SK-N-SH (cell line): ENCODE measurements at regions not wholly inside any gene's neighbourhood (a gene's known extent, or its start where the extent isn't known, plus 50 kb on each side); places are given as distances from the start of the nearest gene placed in this dataset.

Experiments used
- CTCF ChIA-PET: fragments of 300-600, 350-600 bp; formaldehyde crosslinking; extraction: SDS; loops from one replicate; lab custom pipeline; 2021; lab: Yijun Ruan, JAX
- POLR2A ChIA-PET: fragments of 350-600 bp; sonication (Branson Sonifier 250); formaldehyde crosslinking; extraction: SDS; loops from one replicate; lab custom pipeline; 2020; ENCODE audit warnings: antibody characterized with exemption, inconsistent platforms; lab: Yijun Ruan, JAX
- DNase-seq: peaks from one replicate; pipeline ENCODE4 v3.0.0; 2012
- H2AFZ ChIP-seq: fragments of 200-600 bp; sonication (generic); 2 replicates; pipeline ENCODE4 v1.8.1; 2016; ENCODE audit warnings: antibody characterized with exemption, mild to moderate bottlenecking, low read depth
- H3F3A ChIP-seq: fragments of 200-600 bp; sonication (generic); replicated peaks from 2 replicates; pipeline ENCODE3; 2016; ENCODE audit warnings: antibody characterized with exemption, mild to moderate bottlenecking; ENCODE audit not compliant: insufficient read depth
- H3K27ac ChIP-seq, 2 experiments: fragments of 200-500 bp in 1 of 2; fragments of 200-600 bp in 1 of 2; sonication (Bioruptor generic) in 1 of 2; sonication (generic), shearing (Covaris generic) in 1 of 2; 2 replicates each; pipeline versions ENCODE4 v1.5.1 to v1.6.1; 2014 to 2016; ENCODE audit warnings: low read depth in 2 of 2, inconsistent platforms in 1 of 2, low read length in 1 of 2, mild to moderate bottlenecking in 1 of 2, mixed read lengths in 1 of 2
- H3K27me3 ChIP-seq: fragments of 200-600 bp; sonication (generic), shearing (Covaris generic); 2 replicates; pipeline ENCODE4 v1.6.1; 2016; ENCODE audit warnings: mixed run types; ENCODE audit not compliant: insufficient read depth
- H3K36me3 ChIP-seq, 2 experiments: fragments of 200-500 bp in 1 of 2; fragments of 200-600 bp in 1 of 2; sonication (Bioruptor generic) in 1 of 2; sonication (generic) in 1 of 2; replicated peaks in 1 of 2; 2 replicates each; pipeline versions ENCODE3 to v1.5.1; 2014 to 2016; ENCODE audit warnings: low read length in 1 of 2, mild to moderate bottlenecking in 1 of 2; ENCODE audit not compliant: insufficient read depth in 2 of 2, control insufficient read depth in 1 of 2
- H3K4me1 ChIP-seq, 2 experiments: fragments of 200-500 bp in 1 of 2; fragments of 200-600 bp in 1 of 2; sonication (Bioruptor generic) in 1 of 2; sonication (generic), shearing (Covaris generic) in 1 of 2; 2 replicates each; pipeline versions ENCODE4 v1.5.1 to v1.6.1; 2014 to 2016; ENCODE audit warnings: low read depth in 1 of 2, low read length in 1 of 2, mixed run types in 1 of 2; ENCODE audit not compliant: insufficient read depth in 2 of 2, control insufficient read depth in 1 of 2
- H3K4me2 ChIP-seq: fragments of 200-600 bp; sonication (generic), shearing (Covaris generic); 2 replicates; pipeline ENCODE4 v1.6.1; 2017; ENCODE audit warnings: mixed run types
- H3K4me3 ChIP-seq, 2 experiments: fragments of 200-500 bp in 1 of 2; fragments of 200-600 bp in 1 of 2; sonication (Bioruptor generic) in 1 of 2; sonication (generic), shearing (Covaris generic) in 1 of 2; 2 replicates each; pipeline versions ENCODE4 v1.5.1 to v1.8.1; 2014 to 2016; ENCODE audit warnings: low read depth in 2 of 2, inconsistent platforms in 1 of 2, low read length in 1 of 2, mild to moderate bottlenecking in 1 of 2, mixed read lengths in 1 of 2, moderate library complexity in 1 of 2
- H3K79me2 ChIP-seq: fragments of 200-600 bp; sonication (generic); 2 replicates; pipeline ENCODE4 v1.8.1; 2017; ENCODE audit warnings: mild to moderate bottlenecking; ENCODE audit not compliant: insufficient read depth
- H3K9ac ChIP-seq: fragments of 200-600 bp; sonication (generic); 2 replicates; pipeline ENCODE4 v1.6.1; 2017; ENCODE audit warnings: mixed run types
- H3K9me2 ChIP-seq: fragments of 200-600 bp; sonication (generic); 2 replicates; pipeline ENCODE4 v1.6.1; 2017; ENCODE audit warnings: mixed run types
- H3K9me3 ChIP-seq: fragments of 200-600 bp; sonication (generic); 2 replicates; pipeline ENCODE4 v1.6.1; 2017; ENCODE audit warnings: mixed run types, mild to moderate bottlenecking, moderate library complexity
- H4K20me1 ChIP-seq: fragments of 200-600 bp; sonication (generic); 2 replicates; pipeline ENCODE4 v1.6.1; 2017; ENCODE audit warnings: mild to moderate bottlenecking, mixed run types; ENCODE audit not compliant: insufficient read depth
- CTCF ChIP-seq: fragments of 200-600 bp; sonication (generic); IDR thresholded peaks from 2 replicates; pipeline ENCODE4 v1.6.1; 2017; ENCODE audit warnings: antibody characterized with exemption, mild to moderate bottlenecking, moderate library complexity
- ELF1 ChIP-seq: IDR thresholded peaks from 2 replicates; pipeline ENCODE4 v1.4.0; 2012
- EP300 ChIP-seq, 2 experiments: IDR thresholded peaks; 2 replicates each; pipeline versions ENCODE4 v1.4.0 to v1.6.1; 2012; ENCODE audit warnings: borderline replicate concordance in 1 of 2, low read depth in 1 of 2, low read length in 1 of 2
- FOXJ3 ChIP-seq: sonication (generic); formaldehyde crosslinking; IDR thresholded peaks from 2 replicates; pipeline ENCODE4 v1.5.1; 2020; ENCODE audit warnings: mild to moderate bottlenecking, missing genetic modification reagents
- FOXM1 ChIP-seq: IDR thresholded peaks from 2 replicates; pipeline ENCODE4 v1.4.0; 2012; ENCODE audit warnings: low read depth, mild to moderate bottlenecking
- GABPA ChIP-seq: IDR thresholded peaks from 2 replicates; pipeline ENCODE4 v1.4.0; 2012; ENCODE audit warnings: low read depth, mild to moderate bottlenecking
- IRF3 ChIP-seq: fragments of 150-350 bp; IDR thresholded peaks from 2 replicates; pipeline ENCODE4 v1.6.1; 2016; ENCODE audit warnings: mild to moderate bottlenecking, low read depth, low read length
- JUND ChIP-seq: IDR thresholded peaks from 2 replicates; pipeline ENCODE4 v1.4.0; 2012
- MEF2A ChIP-seq: IDR thresholded peaks from 2 replicates; pipeline ENCODE4 v1.4.0; 2012; ENCODE audit warnings: low read depth, borderline replicate concordance
- MXI1 ChIP-seq: IDR thresholded peaks from 2 replicates; pipeline ENCODE4 v1.6.1; 2012; ENCODE audit warnings: mild to moderate bottlenecking, low read depth, low read length, improper control_type of control experiment
- NFIC ChIP-seq: IDR thresholded peaks from 2 replicates; pipeline ENCODE4 v1.4.0; 2012; ENCODE audit warnings: borderline replicate concordance
- NRF1 ChIP-seq: IDR thresholded peaks from 2 replicates; pipeline ENCODE4 v1.6.1; 2012; ENCODE audit warnings: low read depth, mild to moderate bottlenecking, low read length
- POLR2AphosphoS5 ChIP-seq: IDR thresholded peaks from 2 replicates; pipeline ENCODE4 v1.6.1; 2012; ENCODE audit warnings: low read depth, low read length
- RAD21 ChIP-seq: IDR thresholded peaks from 2 replicates; pipeline ENCODE4 v1.6.1; 2012; ENCODE audit warnings: mild to moderate bottlenecking, low read length
- SIN3A ChIP-seq: IDR thresholded peaks from 2 replicates; pipeline ENCODE4 v1.6.1; 2012; ENCODE audit warnings: low read depth, mild to moderate bottlenecking, low read length, moderate library complexity, borderline replicate concordance
- SMC3 ChIP-seq: IDR thresholded peaks from 2 replicates; pipeline ENCODE4 v1.6.1; 2012; ENCODE audit warnings: low read depth, low read length, improper control_type of control experiment
- TAF1 ChIP-seq: IDR thresholded peaks from 2 replicates; pipeline ENCODE4 v1.6.1; 2012; ENCODE audit warnings: low read depth, mild to moderate bottlenecking, low read length, moderate library complexity, borderline replicate concordance
- TCF12 ChIP-seq: IDR thresholded peaks from 2 replicates; pipeline ENCODE4 v1.4.0; 2012
- USF2 ChIP-seq: fragments of 150-350 bp; IDR thresholded peaks from 2 replicates; pipeline ENCODE4 v1.6.1; 2017; ENCODE audit warnings: antibody characterized with exemption, low read length, low read depth, borderline replicate concordance
- YY1 ChIP-seq: IDR thresholded peaks from 2 replicates; pipeline ENCODE4 v1.4.0; 2012; ENCODE audit warnings: low read depth, mild to moderate bottlenecking
- ZBTB33 ChIP-seq: IDR thresholded peaks from 2 replicates; pipeline ENCODE4 v1.4.0; 2012; ENCODE audit warnings: low read depth, borderline replicate concordance
- WGBS: methylation state at CpG from one replicate; pipeline ENCODE4 v1.1.6; 2017; ENCODE audit warnings: low lambda C conversion rate; 5-methylcytosine and 5-hydroxymethylcytosine counted together

- H3K9me3 ChIP-seq = no peaks in the 10 kb centered on the region
- no peak overlapping the region for H3K9ac ChIP-seq
- H4K20me1 ChIP-seq = no peaks in the 10 kb centered on the region
- H3K27me3 ChIP-seq = no peaks in the 10 kb centered on the region
- no peak overlapping the region for H2AFZ ChIP-seq
- no peaks in the 10 kb centered on the region for H3K79me2 ChIP-seq
- POLR2A ChIA-PET = no interaction called here
- H3K36me3 ChIP-seq = no peaks in the 10 kb centered on the region
- H3K4me1 ChIP-seq = no peaks in the 10 kb centered on the region
- CTCF ChIA-PET = no interaction called here
- TF ChIP-seq NRF1 (no peak), TAF1 (no peak), JUND (no peak), GABPA (no peak), FOXJ3 (CRISPR knock-in tag) (no peak), TCF12 (no peak), IRF3 (no peak), POLR2AphosphoS5 (no peak), NFIC (no peak), ZBTB33 (no peak), FOXM1 (no peak), RAD21 (no peak), MXI1 (no peak), SIN3A (no peak), EP300 (IDR thresholded peaks at IDR 0.05; ENCODE audit: borderline replicate concordance in 1 of 2, low read depth in 1 of 2, low read length in 1 of 2) (no peak), USF2 (no peak)
- DNase-seq = no peak
- H3K4me3 ChIP-seq = no peak overlapping the region
- H3K4me2 ChIP-seq = no peak overlapping the region
- no peaks in the 10 kb centered on the region for H3K9me2 ChIP-seq
- H3F3A ChIP-seq = no peaks in the 10 kb centered on the region
- H3K27ac ChIP-seq = no peak overlapping the region
These were observed 595.5 kb downstream of the SLITRK1 start for GRCh38 chr13:83286737-83287136.

GRCh38 chr13:83281654-83282053, 600.6 kb downstream of the SLITRK1 start:
- WGBS = 26% methylated on average over 1 of the region's 1 CpG
- CTCF ChIA-PET = no interaction called here
- Histone ChIP-seq H3K27ac (no peak overlapping the region), H3K4me3 (no peak overlapping the region), H3F3A (no peaks in the 10 kb centered on the region), H3K4me2 (no peak overlapping the region), H3K9me3 (no peaks in the 10 kb centered on the region), H2AFZ (no peak overlapping the region), H3K9me2 (no peaks in the 10 kb centered on the region), H4K20me1 (no peaks in the 10 kb centered on the region), H3K9ac (no peak overlapping the region), H3K79me2 (no peaks in the 10 kb centered on the region), H3K4me1 (no peaks in the 10 kb centered on the region; a peak in 1 of 4 replicates), H3K27me3 (no peaks in the 10 kb centered on the region), H3K36me3 (no peaks in the 10 kb centered on the region)
- POLR2A ChIA-PET = no interaction called here
- no peak for DNase-seq
- TF ChIP-seq SMC3 (no peak), ELF1 (no peak), POLR2AphosphoS5 (no peak), FOXJ3 (CRISPR knock-in tag) (no peak), RAD21 (no peak), IRF3 (no peak), MEF2A (no peak), NFIC (no peak), YY1 (no peak), CTCF (no peak), ZBTB33 (no peak)
